Activated CD4-positive, alpha-beta memory T cell treated with anti-CD3 and anti-CD28 coated beads for 36 hours (primary cell): ENCODE measurements at regions not wholly inside any gene's neighbourhood (a gene's known extent, or its start where the extent isn't known, plus 50 kb on each side); places are given as distances from the start of the nearest gene placed in this dataset.

Source experiments
- CTCF ChIA-PET: fragments of 350-600 bp; sonication (Branson Sonifier 250); formaldehyde crosslinking; loops from one replicate; lab custom pipeline; 2021; ENCODE audit warnings: antibody characterized with exemption, inconsistent platforms; lab: Charles Lee
- POLR2A ChIA-PET: fragments of 350-600 bp; sonication (Branson Sonifier 250); formaldehyde crosslinking; loops from one replicate; lab custom pipeline; 2021; ENCODE audit warnings: antibody characterized with exemption; lab: Charles Lee
- DNase-seq: peaks from one replicate; pipeline ENCODE4 v3.0.0-alpha.2; 2020
- H3K27ac Mint-ChIP-seq: one replicate; pipeline ENCODE4 v1.8.0; 2021; ENCODE audit warnings: mixed read lengths
- H3K27me3 Mint-ChIP-seq: one replicate; pipeline ENCODE4 v1.8.0; 2021; ENCODE audit warnings: mixed read lengths
- H3K36me3 Mint-ChIP-seq: one replicate; pipeline ENCODE4 v1.8.0; 2021; ENCODE audit warnings: mixed read lengths
- H3K4me1 Mint-ChIP-seq: one replicate; pipeline ENCODE4 v1.8.0; 2021; ENCODE audit warnings: low read depth, mixed read lengths
- H3K4me3 Mint-ChIP-seq: one replicate; pipeline ENCODE4 v1.8.0; 2021; ENCODE audit warnings: mild to moderate bottlenecking, mixed read lengths
- H3K9me3 Mint-ChIP-seq: one replicate; pipeline ENCODE4 v1.8.0; 2021; ENCODE audit warnings: mixed read lengths
- intact Hi-C: fragments of 100-400 bp; cut with micrococcal nuclease; formaldehyde crosslinking; loops from one replicate; pipeline ENCODE4 v1.15.1; 2023

DNA sequence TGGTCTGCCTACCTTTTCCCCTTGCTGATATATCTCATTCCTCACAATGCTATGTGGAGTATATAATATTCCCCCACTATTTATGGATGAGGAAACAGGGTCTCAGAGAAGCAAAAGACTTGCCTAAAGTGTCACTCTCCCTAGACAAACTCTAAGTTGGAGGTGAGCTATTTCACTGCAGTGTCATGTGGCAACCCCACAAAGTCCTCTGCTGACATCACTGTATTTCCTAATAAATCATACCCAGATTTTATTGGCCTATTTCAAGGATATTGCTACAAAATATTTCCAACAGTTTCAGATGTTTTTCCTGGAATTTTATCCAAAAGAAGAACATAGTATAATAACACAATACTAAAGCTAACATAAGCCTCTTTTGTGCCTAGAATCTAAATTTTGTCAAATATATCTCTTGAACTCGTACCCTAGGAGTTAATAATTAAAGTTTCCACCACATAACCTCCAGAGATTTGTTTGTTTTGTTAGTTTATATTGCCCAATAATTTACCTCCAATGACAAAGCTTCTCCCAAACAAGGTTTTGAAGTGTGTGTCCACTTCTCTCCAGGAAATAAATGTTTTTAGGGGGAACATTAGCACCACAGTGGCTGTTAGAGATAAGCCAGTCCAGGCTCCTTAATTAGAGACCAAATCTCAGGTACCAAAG, 215.1 kb downstream of the ASCL1 start:
- H3K9me3 Mint-ChIP-seq, result peaks cover 6% of the 10 kb centered on the region
- intact Hi-C loops, result no loop called here
- no peak overlapping the region for H3K4me3 Mint-ChIP-seq
- POLR2A ChIA-PET, result no interaction called here
- no peaks in the 10 kb centered on the region for H3K4me1 Mint-ChIP-seq
- H3K27ac Mint-ChIP-seq, result no peak overlapping the region
- no peaks in the 10 kb centered on the region for H3K27me3 Mint-ChIP-seq
- CTCF ChIA-PET, result no interaction called here
- no peaks in the 10 kb centered on the region for H3K36me3 Mint-ChIP-seq
- DNase-seq, result no peak

GRCh38 chr12:103175625-103176024, 218.2 kb downstream of the ASCL1 start:
- DNase-seq, result no peak

DNA sequence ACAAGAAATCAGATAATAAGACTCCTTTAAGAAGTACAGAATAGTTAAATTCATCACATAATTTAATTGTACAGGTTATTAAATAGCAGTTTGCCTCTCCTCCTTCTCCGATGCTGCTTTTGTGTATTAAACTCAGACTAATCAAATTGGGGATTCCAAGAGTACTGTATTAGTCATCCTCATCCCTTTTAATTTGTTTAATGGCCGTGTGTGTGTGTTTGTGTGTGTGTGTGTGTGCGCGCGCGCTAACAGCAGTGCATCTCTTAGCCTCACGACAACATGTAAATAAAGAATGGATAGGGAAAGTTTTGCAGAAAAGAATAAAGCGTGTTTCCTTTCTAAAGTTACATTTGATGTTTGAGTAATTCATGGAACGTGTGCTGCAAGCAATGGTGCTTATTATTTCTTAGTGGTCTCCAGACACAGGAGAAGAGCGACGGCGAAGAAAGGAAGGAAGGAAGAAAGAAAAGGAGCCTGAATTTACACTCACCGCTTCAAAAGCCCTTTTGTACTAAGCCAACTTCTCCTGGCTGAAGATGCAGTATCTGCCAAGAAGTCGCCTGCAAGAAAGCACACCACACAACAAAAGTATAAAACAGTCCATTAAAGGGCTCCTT, 220.3 kb downstream of the ASCL1 start:
- H3K4me1 Mint-ChIP-seq, result no peaks in the 10 kb centered on the region
- DNase-seq, result no peak
- H3K4me3 Mint-ChIP-seq, result no peak overlapping the region
- ChIA-PET CTCF (no interaction called here), POLR2A (no interaction called here)
- no peaks in the 10 kb centered on the region for H3K36me3 Mint-ChIP-seq
- intact Hi-C loops, result no loop called here
- no peak overlapping the region for H3K27ac Mint-ChIP-seq
- no peaks in the 10 kb centered on the region for H3K9me3 Mint-ChIP-seq
- H3K27me3 Mint-ChIP-seq, result no peaks in the 10 kb centered on the region

More at GRCh38 chr12:103175625-103176024, 218.2 kb downstream of the ASCL1 start:
- H3K9me3 Mint-ChIP-seq, result peaks cover 1% of the 10 kb centered on the region
- H3K4me3 Mint-ChIP-seq, result no peak overlapping the region
- ChIA-PET POLR2A (no interaction called here), CTCF (no interaction called here)
- no peak overlapping the region for H3K27ac Mint-ChIP-seq
- intact Hi-C loops, result no loop called here
- H3K27me3 Mint-ChIP-seq, result no peaks in the 10 kb centered on the region
- no peaks in the 10 kb centered on the region for H3K36me3 Mint-ChIP-seq
- H3K4me1 Mint-ChIP-seq, result no peaks in the 10 kb centered on the region

DNA sequence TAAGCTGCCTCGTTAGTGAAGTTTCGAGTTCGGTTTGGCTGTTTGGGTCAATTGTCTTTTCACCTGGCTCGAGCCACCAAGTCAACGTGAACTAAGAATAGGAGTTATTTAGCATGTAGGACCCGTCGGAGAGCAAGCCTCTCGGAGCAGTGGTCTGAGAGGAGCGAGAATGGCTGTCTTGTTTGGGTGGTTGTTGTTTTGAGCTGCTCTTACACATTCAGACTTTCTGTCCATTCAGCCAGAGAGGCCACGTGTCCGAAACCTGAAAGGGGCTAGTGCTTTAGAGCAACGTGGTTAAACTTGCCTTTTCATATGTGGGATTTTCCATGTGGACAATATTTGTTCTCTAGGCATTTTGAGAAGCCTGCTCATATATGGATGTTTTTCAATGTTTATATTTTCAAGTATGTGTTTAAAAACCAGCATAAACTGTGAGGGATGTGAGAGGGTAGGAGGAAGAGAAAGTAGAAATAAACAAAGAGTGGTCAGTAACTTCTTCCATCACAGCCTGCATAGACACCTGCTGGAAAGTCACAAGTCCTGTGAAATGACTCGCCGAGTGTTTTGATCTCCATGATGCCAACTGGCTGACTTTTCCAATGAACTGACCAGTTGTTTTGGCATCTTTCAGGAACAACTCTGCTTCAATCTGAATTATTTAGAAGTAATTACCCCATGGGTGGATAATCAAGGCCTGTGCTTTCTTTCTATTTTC, 221.0 kb downstream of the ASCL1 start:
- intact Hi-C loops, result no loop called here
- POLR2A ChIA-PET, result no interaction called here
- no peak overlapping the region for H3K27ac Mint-ChIP-seq
- CTCF ChIA-PET, result no interaction called here
- H3K27me3 Mint-ChIP-seq, result no peaks in the 10 kb centered on the region
- no peaks in the 10 kb centered on the region for H3K4me1 Mint-ChIP-seq
- H3K9me3 Mint-ChIP-seq, result no peaks in the 10 kb centered on the region
- H3K36me3 Mint-ChIP-seq, result no peaks in the 10 kb centered on the region
- DNase-seq, result no peak
- H3K4me3 Mint-ChIP-seq, result no peak overlapping the region

DNA sequence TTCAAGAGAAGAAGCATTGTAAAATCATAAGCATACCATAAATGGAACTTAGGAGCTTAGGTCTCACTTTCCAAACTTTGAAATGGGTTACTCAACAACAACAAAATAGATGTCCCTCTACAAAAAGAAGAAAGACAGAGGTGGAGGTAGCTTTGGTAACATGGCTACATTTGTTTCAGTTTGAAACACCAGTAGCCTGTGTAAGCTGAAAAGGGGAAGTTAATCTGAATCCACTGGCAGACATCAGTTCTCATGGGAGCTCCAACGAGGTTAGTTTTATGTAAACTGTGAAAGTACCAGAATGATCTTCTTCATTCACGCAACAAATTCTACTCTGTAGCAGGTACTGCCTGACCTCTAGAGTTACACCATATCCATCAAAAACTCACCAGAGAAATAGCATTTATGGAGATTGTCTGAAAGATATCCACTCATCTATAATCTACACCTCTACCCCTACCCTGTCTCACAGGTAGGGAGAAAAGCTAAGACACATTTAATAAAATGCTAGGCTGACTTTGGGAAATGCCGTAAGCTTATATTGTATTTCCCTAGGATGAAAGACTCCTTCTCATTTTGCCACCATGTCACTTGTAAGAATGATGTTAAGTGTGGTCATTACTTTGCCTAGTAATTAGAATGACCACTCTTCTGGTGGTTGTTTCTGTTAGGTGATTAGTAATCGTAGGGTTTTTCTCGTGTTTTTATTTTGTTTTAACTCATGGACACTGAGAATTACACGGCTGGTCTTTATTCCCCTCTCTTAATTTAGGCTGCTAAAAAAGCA, 224.1 kb downstream of the ASCL1 start:
- intact Hi-C loops, result no loop called here
- Mint-ChIP-seq H3K4me3 (no peak overlapping the region), H3K36me3 (no peaks in the 10 kb centered on the region), H3K9me3 (peaks cover 2% of the 10 kb centered on the region), H3K27me3 (peaks cover 2% of the 10 kb centered on the region), H3K4me1 (no peaks in the 10 kb centered on the region), H3K27ac (no peak overlapping the region)
- ChIA-PET POLR2A (no interaction called here), CTCF (interaction anchor here (0.6 kb wide), 1 partner anchor 64 kb away, joined by 3 read pairs; no protein-coding TSS in a partner anchor)
- no peak for DNase-seq

DNA sequence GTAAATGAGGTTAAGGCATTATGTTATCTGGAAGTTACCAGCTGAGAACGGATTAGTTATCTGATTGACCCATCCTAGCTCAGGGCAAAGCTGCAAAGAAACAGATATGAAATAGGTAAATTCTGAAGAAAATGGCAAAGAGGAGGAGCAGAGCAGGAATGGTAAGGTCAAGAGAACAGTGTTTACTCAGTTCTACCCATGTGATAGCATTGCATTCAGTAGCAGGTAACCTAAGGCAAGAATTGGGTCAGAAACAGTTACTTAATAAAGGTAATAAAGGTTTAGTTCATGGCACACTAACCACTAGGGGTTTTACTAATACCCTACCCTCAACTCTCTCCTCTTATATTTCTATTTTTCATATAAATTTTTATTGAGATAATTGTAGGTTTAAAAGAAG, 224.8 kb downstream of the ASCL1 start:
- intact Hi-C loops, result no loop called here
- H3K36me3 Mint-ChIP-seq, result no peaks in the 10 kb centered on the region
- no peaks in the 10 kb centered on the region for H3K4me1 Mint-ChIP-seq
- H3K27ac Mint-ChIP-seq, result no peak overlapping the region
- ChIA-PET CTCF (no interaction called here), POLR2A (no interaction called here)
- no peak overlapping the region for H3K4me3 Mint-ChIP-seq
- peaks cover 2% of the 10 kb centered on the region for H3K9me3 Mint-ChIP-seq
- H3K27me3 Mint-ChIP-seq, result peaks cover 2% of the 10 kb centered on the region
- DNase-seq, result no peak

DNA sequence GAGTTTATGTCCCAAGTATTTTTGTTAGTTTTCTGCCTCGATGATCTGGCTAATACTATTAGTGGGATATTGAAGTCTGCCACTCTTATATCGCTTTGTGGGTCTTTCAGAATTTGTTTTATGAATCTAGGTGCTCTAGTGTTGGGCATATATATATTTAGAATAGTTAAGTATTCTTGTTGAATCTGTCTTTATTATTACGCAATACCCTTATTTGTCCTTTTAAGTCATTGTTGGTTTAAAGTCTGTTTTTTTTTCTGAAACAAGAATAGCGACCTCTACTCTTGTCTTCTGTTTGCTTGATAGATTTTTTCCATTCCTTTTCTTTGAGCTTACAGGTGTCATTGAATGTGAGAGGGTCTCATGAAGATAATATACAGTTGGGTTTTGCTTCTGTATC, 239.0 kb downstream of the ASCL1 start:
- ChIA-PET POLR2A (no interaction called here), CTCF (no interaction called here)
- intact Hi-C loops, result no loop called here
- no peak for DNase-seq
- Mint-ChIP-seq H3K4me1 (no peaks in the 10 kb centered on the region), H3K9me3 (peaks cover 15% of the 10 kb centered on the region), H3K4me3 (no peak overlapping the region), H3K27me3 (no peaks in the 10 kb centered on the region), H3K27ac (no peak overlapping the region), H3K36me3 (no peaks in the 10 kb centered on the region)

DNA sequence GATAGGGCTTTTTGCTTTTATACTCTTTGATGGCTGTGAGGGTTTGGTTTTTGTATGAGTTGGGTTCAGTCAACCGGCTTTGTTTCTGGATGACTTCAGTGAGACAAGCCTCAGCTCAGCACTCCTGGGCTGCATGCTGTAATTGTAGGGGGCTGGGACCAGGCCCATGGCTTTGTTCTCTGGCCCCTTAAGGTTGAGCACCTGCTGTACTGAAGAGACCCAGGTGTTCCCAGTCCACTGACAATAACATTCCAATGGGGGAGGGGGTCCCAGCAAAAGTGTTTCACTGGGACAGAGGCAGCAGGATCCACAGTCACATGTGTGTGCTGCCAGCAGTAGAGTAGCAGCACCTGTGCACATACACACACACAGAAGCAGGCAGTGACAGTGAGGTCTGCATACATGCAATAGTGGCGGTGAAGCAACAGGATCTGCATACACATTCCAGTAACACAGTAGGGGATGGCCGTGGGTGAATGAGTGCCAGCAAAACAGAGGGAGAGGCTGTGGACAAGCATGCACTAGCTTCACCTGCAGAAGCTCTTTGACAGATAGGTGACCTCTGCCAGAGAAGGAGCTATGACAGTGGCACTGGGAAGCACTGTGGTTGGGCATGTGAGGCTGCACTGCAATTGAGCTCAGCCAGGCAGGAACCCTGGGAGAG, 240.4 kb downstream of the ASCL1 start:
- POLR2A ChIA-PET, result no interaction called here
- CTCF ChIA-PET, result no interaction called here

DNA sequence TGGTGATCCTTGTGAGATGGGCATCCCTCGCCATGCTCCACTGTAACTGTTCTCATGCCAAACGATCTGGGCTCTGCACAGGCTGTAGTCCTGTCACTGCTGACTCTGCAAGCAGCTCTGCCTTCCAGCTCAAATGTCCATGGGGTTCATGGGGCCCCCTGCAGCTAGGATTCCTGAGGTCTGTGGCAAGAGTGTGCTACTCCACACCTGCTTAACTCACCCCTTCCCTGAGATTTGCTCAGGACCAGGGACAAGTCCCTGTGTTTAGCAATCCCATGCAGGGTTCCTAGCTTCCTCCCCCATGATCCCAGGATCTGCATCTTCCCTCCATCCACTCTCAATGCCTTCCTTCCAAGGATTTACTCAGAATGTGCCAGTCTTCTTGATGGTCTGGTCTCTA, 241.0 kb downstream of the ASCL1 start:
- Mint-ChIP-seq H3K9me3 (peaks cover 16% of the 10 kb centered on the region), H3K27ac (no peak overlapping the region), H3K36me3 (no peaks in the 10 kb centered on the region), H3K4me1 (no peaks in the 10 kb centered on the region), H3K27me3 (no peaks in the 10 kb centered on the region), H3K4me3 (no peak overlapping the region)
- DNase-seq, result no peak
- intact Hi-C loops, result no loop called here
- POLR2A ChIA-PET, result no interaction called here
- CTCF ChIA-PET, result no interaction called here

More for the DNA sequence above, 240.4 kb downstream of the ASCL1 start:
- Mint-ChIP-seq H3K36me3 (no peaks in the 10 kb centered on the region), H3K27ac (no peak overlapping the region), H3K4me1 (no peaks in the 10 kb centered on the region), H3K4me3 (no peak overlapping the region), H3K9me3 (peaks cover 16% of the 10 kb centered on the region), H3K27me3 (no peaks in the 10 kb centered on the region)
- DNase-seq, result no peak
- intact Hi-C loops, result no loop called here

DNA sequence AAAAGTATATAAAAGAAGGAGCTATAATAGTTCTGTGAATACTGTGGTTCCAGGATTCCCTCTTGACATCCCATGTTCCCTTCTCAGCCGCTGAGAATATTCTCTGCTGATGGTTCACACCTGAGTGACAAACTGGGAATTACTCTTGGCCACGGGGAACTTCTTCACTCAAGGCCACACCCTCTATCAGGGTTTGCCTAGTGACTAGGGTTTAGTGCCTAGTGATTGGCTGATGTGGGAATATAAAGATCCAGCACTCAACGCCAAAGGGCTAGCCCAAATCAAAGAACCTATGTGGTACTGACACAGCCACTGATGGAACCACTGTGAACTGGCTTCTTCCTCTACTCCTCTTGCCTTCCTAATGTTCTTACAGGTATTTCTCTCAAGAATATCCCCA, 248.4 kb downstream of the ASCL1 start:
- CTCF ChIA-PET, result no interaction called here
- H3K27ac Mint-ChIP-seq, result no peak overlapping the region
- H3K9me3 Mint-ChIP-seq, result peaks cover 9% of the 10 kb centered on the region
- no peaks in the 10 kb centered on the region for H3K27me3 Mint-ChIP-seq
- POLR2A ChIA-PET, result no interaction called here
- no peaks in the 10 kb centered on the region for H3K4me1 Mint-ChIP-seq
- no peak overlapping the region for H3K4me3 Mint-ChIP-seq
- no peak for DNase-seq
- H3K36me3 Mint-ChIP-seq, result no peaks in the 10 kb centered on the region
- intact Hi-C loops, result no loop called here

DNA sequence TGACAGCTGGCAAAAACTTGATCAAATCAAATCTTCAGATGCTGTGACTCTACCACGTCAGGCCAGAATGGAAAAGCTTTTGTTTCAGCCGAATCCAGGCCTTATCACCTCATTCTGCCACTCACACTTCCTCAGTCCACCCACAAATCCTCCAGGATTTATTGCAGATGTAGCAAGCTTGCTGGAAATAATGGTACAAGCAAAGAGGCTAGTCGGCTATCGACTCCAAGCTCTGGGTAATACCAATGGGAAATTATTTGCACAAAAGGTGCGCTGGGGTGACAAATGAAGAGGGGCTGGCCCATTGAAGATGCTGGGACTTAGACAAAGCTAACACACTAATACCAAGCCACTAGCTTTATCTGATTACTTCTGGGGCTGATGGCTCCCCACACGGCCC, 250.5 kb downstream of the ASCL1 start:
- CTCF ChIA-PET, result no interaction called here
- no peak overlapping the region for H3K4me3 Mint-ChIP-seq
- no peaks in the 10 kb centered on the region for H3K4me1 Mint-ChIP-seq
- H3K36me3 Mint-ChIP-seq, result no peaks in the 10 kb centered on the region
- DNase-seq, result no peak
- POLR2A ChIA-PET, result no interaction called here
- H3K27me3 Mint-ChIP-seq, result no peaks in the 10 kb centered on the region
- peaks cover 7% of the 10 kb centered on the region for H3K9me3 Mint-ChIP-seq
- H3K27ac Mint-ChIP-seq, result no peak overlapping the region
- intact Hi-C loops, result no loop called here

DNA sequence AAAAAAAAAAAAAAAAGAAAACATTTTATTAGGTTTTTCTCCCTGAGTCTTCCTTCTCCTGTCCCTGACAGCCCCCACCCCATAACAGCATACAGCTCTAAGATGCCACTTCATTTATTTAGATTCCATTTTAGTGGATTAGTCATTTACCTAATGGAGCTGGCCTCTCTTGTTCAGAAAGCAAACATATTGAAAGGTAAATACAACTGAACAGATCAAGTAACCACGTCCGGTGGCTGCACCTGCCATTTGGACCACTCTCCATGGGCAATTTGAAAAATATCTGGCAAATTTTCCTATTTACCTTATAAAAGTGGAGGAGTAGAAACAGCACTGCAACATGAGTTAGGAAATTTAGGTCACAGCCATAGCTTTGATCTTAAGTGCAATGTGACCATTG, 254.6 kb downstream of the C12orf42 start:
- Mint-ChIP-seq H3K9me3 (no peaks in the 10 kb centered on the region), H3K4me1 (no peaks in the 10 kb centered on the region), H3K27ac (no peak overlapping the region), H3K4me3 (no peak overlapping the region), H3K36me3 (no peaks in the 10 kb centered on the region), H3K27me3 (no peaks in the 10 kb centered on the region)
- DNase-seq, result no peak
- CTCF ChIA-PET, result interaction anchor here (0.6 kb wide), 1 partner anchor 335 kb away, joined by 3 read pairs; no protein-coding TSS in a partner anchor
- intact Hi-C loops, result no loop called here
- POLR2A ChIA-PET, result no interaction called here
